IPS DF 19.7 (cell line): ENCODE measurements at regions not wholly inside any gene's neighbourhood (a gene's known extent, or its start where the extent isn't known, plus 50 kb on each side); places are given as distances from the start of the nearest gene placed in this dataset.
"Not testable (repeated sequence)": the region's sequence is repeated elsewhere in the genome, so short reads cannot be mapped to it uniquely, and the experiment has no call there.

Experiments
- DNase-seq: peaks from one replicate; pipeline ENCODE4 v3.0.0-alpha.2; 2013; ENCODE audit warnings: low read depth, low spot score

- no peak for DNase-seq
Measured at GRCh38 chr3:16707260-16707659, 102.0 kb upstream of the DAZL start.

- DNase-seq = no peak
Measured at GRCh38 chr3:16708285-16708684, 103.1 kb upstream of the DAZL start.

DNA sequence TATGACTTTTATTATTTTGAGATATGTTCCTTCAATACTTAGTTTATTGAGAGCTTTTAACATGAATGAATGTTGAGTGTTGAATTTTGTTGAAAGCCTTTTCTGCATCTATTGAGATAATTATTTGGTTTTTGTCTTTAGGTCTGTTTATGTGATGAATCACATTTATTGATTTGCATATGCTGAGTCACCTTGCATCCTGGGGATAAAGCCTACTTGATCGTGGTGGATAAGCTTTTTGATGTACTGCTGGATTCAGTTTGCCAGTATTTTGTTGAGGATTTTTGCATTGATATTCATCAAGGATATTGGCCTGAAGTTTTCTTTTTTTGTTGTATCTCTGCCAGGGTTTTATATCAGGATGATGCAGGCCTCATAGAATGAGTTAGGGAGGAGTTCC, 106.5 kb upstream of the DAZL start:
- not testable (repeated sequence) for DNase-seq

- DNase-seq = no peak
Measured at GRCh38 chr3:16715281-16715680, 110.1 kb upstream of the DAZL start.

DNA sequence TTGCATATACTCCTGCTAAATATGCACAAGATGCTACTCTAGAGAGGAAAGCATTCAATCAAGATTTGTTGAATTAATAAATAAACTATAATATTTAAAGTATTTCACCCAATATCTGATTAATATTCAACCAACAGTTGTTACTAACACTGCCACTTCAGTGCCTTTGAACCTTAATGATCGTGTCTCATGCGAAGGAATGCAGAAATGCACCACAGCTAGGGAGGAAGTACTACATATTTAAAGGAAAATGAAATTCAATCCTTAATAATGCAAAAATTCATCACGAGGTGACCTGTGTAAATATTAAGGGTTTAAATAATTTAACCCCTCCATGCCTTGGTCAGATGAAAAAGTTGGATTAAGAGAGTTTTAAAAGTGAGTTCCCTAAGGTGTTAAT, 114.2 kb upstream of the DAZL start:
- no peak for DNase-seq

DNA sequence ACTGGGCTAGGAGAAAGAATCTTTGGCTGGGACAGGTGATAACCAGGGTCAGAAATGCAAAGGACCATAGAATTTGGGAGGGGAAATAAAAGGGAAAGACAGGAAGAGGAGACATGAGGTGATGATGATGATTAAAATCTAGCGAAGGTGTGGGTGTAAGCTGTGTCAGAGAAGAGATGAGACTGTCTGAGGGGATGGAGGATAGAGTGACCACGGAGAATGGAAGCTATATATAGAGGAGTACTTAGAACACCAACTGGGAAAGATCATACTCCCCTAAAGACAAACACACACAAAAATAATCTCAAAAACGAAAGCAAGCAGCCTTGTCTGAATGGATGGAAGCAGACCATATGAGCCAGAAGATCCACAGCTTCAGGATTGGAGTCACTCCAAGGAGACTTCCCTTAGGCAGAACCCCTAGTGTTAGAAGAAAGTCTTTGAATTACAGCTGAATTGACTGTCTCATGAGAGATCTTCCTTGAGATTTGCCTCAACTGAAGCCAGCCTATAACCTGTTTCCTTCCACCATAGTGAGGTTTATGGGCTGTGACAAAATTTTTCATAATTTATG, 115.2 kb upstream of the DAZL start:
- DNase-seq = no peak

DNA sequence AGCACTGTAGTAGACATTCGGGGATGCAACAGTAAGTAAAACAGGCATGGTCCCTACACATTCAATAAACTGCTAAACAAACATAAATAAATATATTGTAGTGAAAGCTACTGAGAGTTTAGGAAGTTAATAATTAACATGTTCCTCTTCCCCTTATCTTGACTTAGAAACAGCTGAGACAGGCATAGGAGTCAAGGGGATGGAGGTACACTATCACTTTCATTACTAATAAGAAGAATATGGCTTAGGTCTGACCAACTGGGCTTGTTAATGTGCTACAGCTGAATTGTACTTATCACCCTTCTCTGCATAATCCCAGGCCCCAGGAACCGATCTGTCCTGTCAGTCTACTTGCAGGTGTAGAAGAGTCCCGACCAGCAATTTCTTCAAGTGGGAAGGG, 116.3 kb upstream of the DAZL start:
- DNase-seq = no peak

DNA sequence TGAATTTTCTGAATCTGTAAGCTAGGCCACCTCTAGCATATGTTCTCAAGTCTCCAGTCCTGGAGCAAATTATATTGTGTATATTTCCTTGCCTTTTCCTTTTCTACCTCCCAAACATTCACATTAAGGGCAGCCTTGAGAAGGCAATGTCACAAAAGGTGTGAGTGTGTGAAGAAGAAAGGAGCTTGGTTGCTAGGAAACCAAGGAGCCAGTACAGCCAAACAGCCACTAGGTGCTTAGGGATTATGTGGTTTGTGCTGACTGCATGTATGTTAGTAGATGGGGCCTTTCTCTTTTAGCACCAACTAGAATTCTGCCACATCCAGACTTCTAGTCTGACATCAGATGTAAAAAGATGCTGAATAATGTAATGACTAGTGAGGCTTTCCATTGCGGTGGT, 118.8 kb upstream of the DAZL start:
- peak; percentile 65 for DNase-seq

DNA sequence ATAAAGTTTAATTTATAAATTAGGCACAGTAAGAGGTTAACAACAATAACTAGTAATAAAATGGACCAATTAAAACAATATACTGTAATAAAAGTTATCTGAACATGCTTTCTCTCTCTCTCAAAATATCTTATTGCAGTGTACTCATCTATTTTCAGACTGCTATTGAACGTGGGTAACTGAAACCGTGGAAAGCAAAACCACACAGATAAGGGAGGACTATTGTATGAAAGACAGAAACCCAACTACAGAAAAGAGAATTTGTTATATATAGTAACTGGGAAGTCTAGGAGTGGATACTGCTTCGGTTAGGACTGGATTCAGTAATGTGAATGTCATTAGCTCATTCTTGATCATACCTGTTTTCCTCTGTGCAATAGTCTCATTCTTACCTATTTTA, 119.3 kb upstream of the DAZL start:
- DNase-seq = no peak

DNA sequence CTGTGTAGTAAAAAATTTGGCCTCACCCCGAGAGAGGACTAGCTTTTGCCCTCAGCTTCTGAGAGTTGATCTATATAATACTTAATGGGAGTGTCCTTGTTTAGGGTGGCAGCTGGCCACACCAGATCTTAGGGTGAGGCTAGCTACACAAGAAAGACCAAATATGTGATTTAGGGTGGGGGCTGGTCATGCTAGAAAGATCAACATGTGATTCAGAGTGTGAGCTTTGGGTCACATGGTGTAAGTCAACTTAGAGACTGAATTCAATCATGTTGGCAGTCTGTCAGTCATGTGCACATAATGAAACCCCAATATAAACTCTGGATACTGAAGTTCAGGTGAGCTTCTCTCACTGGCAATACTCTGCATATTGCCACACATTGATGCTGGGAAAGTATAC, 120.7 kb upstream of the DAZL start:
- no peak for DNase-seq

- DNase-seq = no peak
Measured at GRCh38 chr3:16728770-16729745, 123.8 kb upstream of the DAZL start.

DNA sequence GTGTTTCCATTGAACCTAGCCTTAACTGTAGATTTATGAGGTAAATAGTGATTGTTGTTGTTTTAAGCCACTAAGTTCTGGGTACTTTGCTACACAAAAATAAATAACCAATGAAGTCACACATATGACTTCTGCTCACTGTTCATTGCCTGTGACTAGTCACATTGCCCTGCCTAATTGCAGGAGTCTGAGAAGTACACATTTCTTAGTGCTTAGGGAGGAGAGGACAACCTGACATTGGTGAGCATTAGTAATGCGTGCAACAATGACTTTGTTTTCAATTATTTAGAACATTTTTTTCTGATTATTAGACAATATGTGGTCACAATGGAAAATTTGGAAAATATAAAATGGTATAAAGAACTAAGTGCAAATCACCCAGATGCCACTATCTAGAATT, 133.2 kb upstream of the DAZL start:
- DNase-seq = no peak

GRCh38 chr3:16739541-16740105, 134.4 kb upstream of the DAZL start:
- no peak for DNase-seq

GRCh38 chr3:16740515-16740914, 135.3 kb upstream of the DAZL start:
- no peak for DNase-seq

DNA sequence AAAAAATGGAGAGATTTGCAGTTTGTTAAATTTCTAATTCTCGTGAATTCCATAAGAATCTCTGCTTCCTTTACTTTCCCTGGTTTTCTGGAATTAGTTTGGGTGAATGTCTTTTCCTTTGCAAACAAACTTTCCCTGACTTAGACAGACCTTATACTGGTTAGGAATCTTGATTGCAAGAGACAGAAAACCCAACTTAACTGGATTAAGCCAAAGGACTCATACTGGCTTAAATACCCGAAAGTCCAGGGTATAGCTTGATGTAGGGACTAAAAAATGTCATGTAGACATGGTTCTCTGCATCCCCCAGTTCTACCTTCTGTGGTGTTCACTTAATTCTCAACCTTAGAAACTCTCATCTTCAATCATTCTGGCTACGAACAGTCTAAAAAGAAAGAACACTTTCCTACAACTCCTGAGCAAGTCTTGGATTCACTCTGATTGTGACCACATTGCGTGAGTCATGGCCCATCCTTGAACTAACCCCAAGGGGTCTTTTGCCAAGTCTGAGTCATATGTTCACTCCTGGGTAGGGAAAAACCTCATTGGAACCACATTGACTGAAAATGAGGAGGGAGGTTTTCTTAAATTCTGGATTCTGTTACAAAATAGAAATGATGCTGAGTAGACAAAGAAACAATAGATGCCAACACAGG, 136.0 kb upstream of the DAZL start:
- no peak for DNase-seq

GRCh38 chr3:16741890-16742289, 136.7 kb upstream of the DAZL start:
- DNase-seq = no peak

GRCh38 chr3:16743276-16743675, 138.1 kb upstream of the DAZL start:
- DNase-seq = no peak

DNA sequence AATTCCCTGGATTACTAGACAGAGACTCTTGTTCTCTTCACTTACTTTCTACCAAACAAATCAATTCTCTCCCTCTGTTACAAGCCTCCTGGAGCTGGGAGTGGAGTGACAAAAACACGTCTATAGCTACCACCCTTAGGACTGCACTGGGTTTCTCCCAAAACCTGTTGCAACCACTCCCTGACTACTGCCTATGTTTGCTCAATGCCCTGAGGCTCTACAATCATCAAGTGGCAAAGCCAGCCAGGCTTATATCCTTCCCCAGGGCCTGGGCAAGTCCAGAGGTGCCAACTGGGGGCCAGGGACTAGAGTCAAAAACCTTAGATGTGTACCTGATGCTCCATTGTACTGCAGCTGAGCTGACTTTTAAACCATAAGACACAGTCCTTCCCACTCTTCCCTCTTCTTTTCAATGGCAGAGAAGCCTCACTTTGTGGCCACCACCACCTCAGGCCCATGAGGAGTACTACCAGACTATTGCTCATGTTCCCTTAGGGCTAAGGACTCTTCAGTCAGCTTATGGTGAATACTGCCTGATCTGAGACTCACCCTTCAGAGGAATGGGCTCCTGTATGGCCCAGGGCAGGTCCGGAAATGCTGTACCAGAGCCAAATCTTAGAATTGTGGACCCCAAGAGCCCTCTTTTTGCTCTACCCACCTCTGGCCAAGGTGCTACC, 125.4 kb upstream of the PLCL2 start:
- DNase-seq = no peak

GRCh38 chr3:16761571-16761970, 123.2 kb upstream of the PLCL2 start:
- DNase-seq = no peak

DNA sequence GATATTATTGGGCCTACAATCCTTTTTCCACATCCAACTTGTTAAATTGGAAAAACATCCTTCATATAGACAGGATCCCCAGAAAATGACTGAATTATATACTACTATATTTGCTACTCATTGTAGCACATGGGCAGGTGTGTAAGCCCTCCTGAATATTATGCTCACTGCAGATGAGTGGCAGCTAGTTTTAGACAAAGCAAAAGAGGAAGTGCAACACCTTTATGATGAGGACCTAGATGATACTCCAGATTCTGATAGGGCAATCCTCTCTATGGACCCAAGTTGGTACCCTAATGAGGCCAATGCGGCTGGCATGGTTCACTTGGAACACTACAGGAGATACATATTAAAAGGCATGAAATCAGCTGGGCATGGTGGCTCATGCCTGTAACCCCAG, 119.1 kb upstream of the PLCL2 start:
- no peak for DNase-seq

DNA sequence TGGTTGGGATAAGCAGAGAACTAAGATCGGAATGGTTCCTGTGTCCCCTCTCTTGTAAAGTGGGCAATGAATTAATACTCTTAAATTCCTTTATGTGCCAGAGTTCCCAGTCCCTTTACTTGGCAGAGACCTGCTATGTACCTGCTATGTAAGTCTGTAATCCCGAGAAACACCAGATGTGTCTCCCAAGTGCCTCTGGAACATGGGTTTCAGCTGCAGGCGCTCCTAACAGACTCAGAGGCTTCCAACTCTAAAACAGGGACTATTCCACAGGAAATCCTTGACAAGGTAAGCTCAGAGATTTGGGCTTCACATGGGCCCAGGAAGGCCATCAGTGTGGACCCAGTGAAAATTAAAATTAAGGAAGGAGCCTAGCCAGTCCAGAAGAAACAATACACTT, 117.7 kb upstream of the PLCL2 start:
- no peak for DNase-seq

- DNase-seq = no peak
Measured at GRCh38 chr3:16768014-16768413, 116.7 kb upstream of the PLCL2 start.
